ENCODE measurements at regions not wholly inside any gene's neighbourhood (a gene's known extent, or its start where the extent isn't known, plus 50 kb on each side); places are given as distances from the start of the nearest gene placed in this dataset.

- peak; percentile 6 for DNase-seq
- no peaks in the 10 kb centered on the region for H3K36me3 ChIP-seq (ENCODE audit: low read depth, low read length)
- no peak overlapping the region for H3K9ac ChIP-seq (ENCODE audit: low read length)
- H3K79me2 ChIP-seq (ENCODE audit: low read length) = no peaks in the 10 kb centered on the region
- no peak overlapping the region for H3K27ac ChIP-seq (ENCODE audit: low read length)
- ChIA-PET POLR2A (ENCODE audit: unreplicated experiment) (no interaction called here), CTCF (no interaction called here)
- H3K4me1 ChIP-seq (ENCODE audit: insufficient read depth, low read length) = no peaks in the 10 kb centered on the region
- no peak overlapping the region for H3K4me2 ChIP-seq (ENCODE audit: low read length)
- ATAC-seq = no peak
- no peaks in the 10 kb centered on the region for H3K27me3 ChIP-seq (ENCODE audit: low read length)
- intact Hi-C loops (cut with micrococcal nuclease) = no loop called here
- TF ChIP-seq, protein P1, sequence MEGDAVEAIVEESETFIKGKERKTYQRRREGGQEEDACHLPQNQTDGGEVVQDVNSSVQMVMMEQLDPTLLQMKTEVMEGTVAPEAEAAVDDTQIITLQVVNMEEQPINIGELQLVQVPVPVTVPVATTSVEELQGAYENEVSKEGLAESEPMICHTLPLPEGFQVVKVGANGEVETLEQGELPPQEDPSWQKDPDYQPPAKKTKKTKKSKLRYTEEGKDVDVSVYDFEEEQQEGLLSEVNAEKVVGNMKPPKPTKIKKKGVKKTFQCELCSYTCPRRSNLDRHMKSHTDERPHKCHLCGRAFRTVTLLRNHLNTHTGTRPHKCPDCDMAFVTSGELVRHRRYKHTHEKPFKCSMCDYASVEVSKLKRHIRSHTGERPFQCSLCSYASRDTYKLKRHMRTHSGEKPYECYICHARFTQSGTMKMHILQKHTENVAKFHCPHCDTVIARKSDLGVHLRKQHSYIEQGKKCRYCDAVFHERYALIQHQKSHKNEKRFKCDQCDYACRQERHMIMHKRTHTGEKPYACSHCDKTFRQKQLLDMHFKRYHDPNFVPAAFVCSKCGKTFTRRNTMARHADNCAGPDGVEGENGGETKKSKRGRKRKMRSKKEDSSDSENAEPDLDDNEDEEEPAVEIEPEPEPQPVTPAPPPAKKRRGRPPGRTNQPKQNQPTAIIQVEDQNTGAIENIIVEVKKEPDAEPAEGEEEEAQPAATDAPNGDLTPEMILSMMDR (conservative IDR thresholded peaks at IDR 0.05; ENCODE audit: low read depth, low read length) = no peak
- TF ChIP-seq EZH2 (IDR thresholded peaks at IDR 0.05; ENCODE audit: low read length, unreplicated experiment) = no peak
- TF ChIP-seq EZH2phosphoT487 (IDR thresholded peaks at IDR 0.05; ENCODE audit: borderline replicate concordance, low read length) = no peak
- no peaks in the 10 kb centered on the region for H3K9me2 ChIP-seq (replicated peaks; ENCODE audit: low read length)
- H2AFZ ChIP-seq (ENCODE audit: low read length) = no peak overlapping the region
- no TSS peak for BruUV-seq (replicated peaks)
- no peaks in the 10 kb centered on the region for H3F3A ChIP-seq (ENCODE audit: low read length, unreplicated experiment)
- H4K20me1 ChIP-seq (ENCODE audit: low read length) = no peaks in the 10 kb centered on the region
- no peaks in the 10 kb centered on the region for H3K9me3 ChIP-seq (ENCODE audit: low read length)
- H3K4me3 ChIP-seq (ENCODE audit: low read length) = no peak overlapping the region
Measured at GRCh38 chr9:85248514-85249312, 493.0 kb downstream of the AGTPBP1 start.

DNA sequence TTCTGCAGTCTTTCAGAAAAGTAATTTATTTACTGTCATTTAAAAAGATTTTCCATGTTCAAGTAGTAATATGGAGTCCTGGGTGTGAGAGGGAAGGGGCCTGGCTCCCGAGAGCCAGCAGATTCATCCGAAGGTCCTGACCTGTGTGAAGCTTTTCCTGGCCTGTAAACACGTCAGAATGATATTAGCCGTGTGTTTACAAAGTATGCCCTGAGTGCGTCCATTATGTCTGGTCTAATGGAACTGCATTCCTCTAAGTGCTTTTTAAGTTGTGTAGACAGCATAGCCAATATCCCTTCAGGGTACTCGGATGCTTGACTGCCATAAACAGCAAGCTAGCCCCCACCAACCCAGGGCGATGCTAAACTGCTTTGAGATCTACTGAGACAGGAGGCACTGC lies 495.2 kb downstream of the AGTPBP1 start:
- no TSS peak for BruUV-seq (replicated peaks)
- intact Hi-C loops (cut with micrococcal nuclease) = no loop called here
- Histone ChIP-seq H3K36me3 (ENCODE audit: low read depth, low read length) (no peaks in the 10 kb centered on the region), H3K79me2 (ENCODE audit: low read length) (no peaks in the 10 kb centered on the region), H3K4me1 (ENCODE audit: insufficient read depth, low read length) (no peaks in the 10 kb centered on the region), H3K9me3 (ENCODE audit: low read length) (no peaks in the 10 kb centered on the region), H3K4me2 (ENCODE audit: low read length) (no peak overlapping the region), H3K4me3 (ENCODE audit: low read length) (no peak overlapping the region), H3K27me3 (ENCODE audit: low read length) (no peaks in the 10 kb centered on the region), H2AFZ (ENCODE audit: low read length) (no peak overlapping the region), H3F3A (ENCODE audit: low read length, unreplicated experiment) (no peaks in the 10 kb centered on the region), H3K9me2 (replicated peaks; ENCODE audit: low read length) (no peaks in the 10 kb centered on the region), H3K9ac (ENCODE audit: low read length) (no peak overlapping the region), H3K27ac (ENCODE audit: low read length) (no peak overlapping the region), H4K20me1 (ENCODE audit: low read length) (no peaks in the 10 kb centered on the region)
- CTCF ChIA-PET = no interaction called here
- POLR2A ChIA-PET (ENCODE audit: unreplicated experiment) = no interaction called here
- DNase-seq = no peak
- ATAC-seq = no peak
- TF ChIP-seq EZH2phosphoT487 (IDR thresholded peaks at IDR 0.05; ENCODE audit: borderline replicate concordance, low read length) = no peak
- no peak for TF ChIP-seq EZH2 (IDR thresholded peaks at IDR 0.05; ENCODE audit: low read length, unreplicated experiment)
- TF ChIP-seq, protein P1 (conservative IDR thresholded peaks at IDR 0.05; ENCODE audit: low read depth, low read length) = no peak

DNA sequence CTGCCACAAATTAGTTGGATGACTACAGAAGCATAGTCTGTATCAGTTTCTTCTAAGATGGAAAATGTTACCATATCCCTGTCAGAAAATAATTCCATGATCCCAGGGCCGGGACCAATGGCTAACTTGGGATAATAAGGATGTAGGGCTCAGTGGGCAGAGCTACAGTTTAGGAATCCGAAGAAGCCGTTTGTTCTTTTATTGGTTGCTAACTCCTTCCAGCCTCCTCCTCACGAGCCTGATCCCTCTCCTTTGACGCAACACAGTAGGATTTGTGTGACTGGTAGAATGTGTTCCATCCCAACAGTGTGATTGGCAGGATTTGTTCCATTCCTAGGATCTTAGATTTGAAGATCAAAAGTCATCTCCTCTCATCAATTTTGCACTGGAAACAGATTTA lies 496.9 kb downstream of the AGTPBP1 start:
- no peaks in the 10 kb centered on the region for H3K36me3 ChIP-seq (ENCODE audit: low read depth, low read length)
- no peak for ATAC-seq
- intact Hi-C loops (cut with micrococcal nuclease) = no loop called here
- TF ChIP-seq EZH2 (IDR thresholded peaks at IDR 0.05; ENCODE audit: low read length, unreplicated experiment) = no peak
- TF ChIP-seq, protein P1 (conservative IDR thresholded peaks at IDR 0.05; ENCODE audit: low read depth, low read length) = no peak
- TF ChIP-seq EZH2phosphoT487 (IDR thresholded peaks at IDR 0.05; ENCODE audit: borderline replicate concordance, low read length) = no peak
- CTCF ChIA-PET = no interaction called here
- H3K4me2 ChIP-seq (ENCODE audit: low read length) = no peak overlapping the region
- no peak overlapping the region for H3K4me3 ChIP-seq (ENCODE audit: low read length)
- H3K27ac ChIP-seq (ENCODE audit: low read length) = no peak overlapping the region
- no peak overlapping the region for H2AFZ ChIP-seq (ENCODE audit: low read length)
- H3K4me1 ChIP-seq (ENCODE audit: insufficient read depth, low read length) = no peaks in the 10 kb centered on the region
- no peak overlapping the region for H3K9ac ChIP-seq (ENCODE audit: low read length)
- no peak for DNase-seq
- no peaks in the 10 kb centered on the region for H3K79me2 ChIP-seq (ENCODE audit: low read length)
- H3K9me2 ChIP-seq (replicated peaks; ENCODE audit: low read length) = no peaks in the 10 kb centered on the region
- no peaks in the 10 kb centered on the region for H3K27me3 ChIP-seq (ENCODE audit: low read length)
- no TSS peak for BruUV-seq (replicated peaks)
- POLR2A ChIA-PET (ENCODE audit: unreplicated experiment) = no interaction called here
- no peaks in the 10 kb centered on the region for H3K9me3 ChIP-seq (ENCODE audit: low read length)
- no peaks in the 10 kb centered on the region for H3F3A ChIP-seq (ENCODE audit: low read length, unreplicated experiment)
- no peaks in the 10 kb centered on the region for H4K20me1 ChIP-seq (ENCODE audit: low read length)

Data from PC-3 (cell line).